GM18907 (cell line): ENCODE measurements at regions not wholly inside any gene's neighbourhood (a gene's known extent, or its start where the extent isn't known, plus 50 kb on each side); places are given as distances from the start of the nearest gene placed in this dataset.
"Not testable (repeated sequence)": the region's sequence is repeated elsewhere in the genome, so short reads cannot be mapped to it uniquely, and the experiment has no call there.

Experiments used
- ATAC-seq: cut with Tn5 transposase; IDR thresholded peaks from one replicate; pipeline ENCODE4 v1.9.1; 2021; ENCODE audit warnings: mild to moderate bottlenecking, moderate library complexity; ENCODE audit not compliant: unreplicated experiment

DNA sequence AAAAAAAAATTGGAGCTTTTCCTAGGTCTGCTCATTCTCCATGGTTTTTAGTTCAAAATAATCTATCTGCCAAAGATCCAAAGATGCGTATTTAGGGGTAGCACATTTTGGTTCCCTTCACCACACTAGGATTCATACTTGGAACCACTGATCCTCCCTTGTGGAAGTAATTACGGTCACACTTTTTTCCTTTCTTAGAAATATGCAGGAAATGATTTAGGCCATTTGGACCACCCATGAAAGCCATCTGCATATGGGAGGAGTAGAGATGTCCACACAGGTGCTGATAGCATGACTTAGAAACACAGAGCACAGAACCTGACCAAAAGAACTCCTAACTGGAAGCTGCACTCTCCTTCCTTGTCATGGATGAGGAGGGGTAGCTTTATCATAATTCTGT lies 105.9 kb upstream of the RAI14 start:
- no peak for ATAC-seq

DNA sequence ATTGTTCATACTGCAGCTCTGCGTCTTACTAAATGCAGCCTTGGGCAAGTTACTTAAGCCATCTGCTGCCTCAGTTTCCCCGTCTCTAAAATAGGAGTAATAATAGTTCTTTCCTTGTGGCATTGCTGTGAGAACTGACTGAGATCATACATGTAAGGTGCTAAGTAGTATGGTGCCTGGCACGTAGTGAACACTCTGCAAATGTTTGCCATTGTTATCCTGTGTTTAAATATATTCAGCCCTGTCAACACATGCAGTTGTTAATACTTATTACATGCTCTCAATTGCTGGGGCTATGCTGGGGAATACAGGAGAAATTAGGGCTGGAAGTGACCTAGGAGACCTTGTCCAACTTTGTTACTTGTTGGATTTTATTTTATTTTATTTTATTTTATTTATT lies 105.2 kb upstream of the RAI14 start:
- ATAC-seq: no peak

DNA sequence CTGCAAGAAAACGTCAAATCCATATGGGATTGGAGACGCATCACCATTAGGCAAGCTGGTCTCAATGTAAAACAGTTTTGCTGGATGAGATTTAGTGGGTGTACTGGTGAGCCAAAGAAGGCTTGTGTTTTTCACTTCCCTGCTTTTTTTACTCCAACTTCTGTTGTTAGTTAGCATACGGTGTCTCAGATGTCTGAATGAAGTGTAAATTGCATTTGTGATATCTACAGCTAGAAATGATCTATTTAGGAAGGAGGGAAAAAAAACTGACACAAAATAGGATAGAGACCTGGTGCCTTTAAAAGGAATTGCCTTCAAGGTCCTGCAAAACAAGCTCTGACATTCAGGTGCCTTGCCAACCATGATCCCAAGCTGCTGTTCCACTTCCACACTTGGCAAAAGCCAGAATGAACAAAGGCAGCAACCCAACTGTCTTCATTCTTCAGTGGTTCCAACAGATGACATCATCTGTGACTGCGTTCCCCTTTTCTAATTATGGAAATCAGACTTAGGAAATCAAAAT lies 104.2 kb upstream of the RAI14 start:
- ATAC-seq: no peak

DNA sequence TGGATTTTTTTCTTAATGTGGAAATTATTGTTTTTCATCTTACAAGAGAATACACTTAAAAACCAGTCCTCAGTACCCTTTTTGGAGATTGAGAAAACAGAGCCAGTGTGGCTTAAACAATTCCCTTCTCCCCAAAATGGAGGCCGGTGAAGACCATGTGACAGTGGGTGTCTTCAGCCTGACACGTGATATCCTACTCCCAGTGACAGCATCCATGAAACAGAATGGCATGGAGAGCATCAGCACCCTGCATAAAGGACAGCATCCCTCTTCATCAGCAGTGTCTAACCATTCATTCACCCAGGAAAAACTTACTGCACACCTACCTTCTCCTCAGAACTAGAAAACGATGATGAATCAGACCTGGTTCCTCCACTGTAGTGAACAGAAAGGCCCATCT lies 103.4 kb upstream of the RAI14 start:
- no peak for ATAC-seq

DNA sequence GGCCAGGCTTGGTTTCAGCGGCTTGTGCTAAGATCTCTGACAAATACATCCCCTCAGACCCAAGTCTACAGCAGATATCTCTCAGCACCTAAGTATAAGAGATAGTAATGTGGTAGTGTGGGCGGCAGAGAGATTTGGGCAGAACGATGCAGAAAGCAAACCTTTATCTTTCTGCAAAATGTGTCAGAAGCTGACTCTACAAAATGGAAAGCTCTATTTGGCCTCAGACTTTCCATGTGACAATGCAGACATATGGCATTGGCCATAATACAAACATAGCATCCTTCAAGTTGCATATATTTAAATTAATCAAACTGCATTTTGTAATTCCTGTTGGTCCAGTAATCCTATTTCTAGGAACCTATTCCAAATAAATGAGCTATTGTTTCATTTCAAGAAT lies 102.5 kb upstream of the RAI14 start:
- no peak for ATAC-seq

DNA sequence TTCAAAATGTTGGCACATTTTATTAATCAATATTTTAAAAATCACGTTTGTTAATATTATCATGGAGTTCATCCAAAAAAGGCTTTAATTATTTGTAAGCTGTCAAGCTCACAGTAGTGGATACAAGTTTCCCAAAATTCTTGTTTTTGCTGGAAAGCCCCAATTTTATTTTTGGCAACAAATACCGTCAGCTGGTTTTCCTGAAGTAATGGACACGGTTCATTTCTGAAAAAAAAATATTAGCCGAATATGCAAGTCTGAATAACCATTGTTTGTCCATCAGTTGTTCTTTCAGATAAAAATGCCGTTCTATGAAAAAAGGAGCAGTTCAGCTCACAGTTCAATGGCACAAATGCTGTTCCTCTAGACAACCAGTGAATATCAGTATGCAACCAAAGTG lies 101.5 kb upstream of the RAI14 start:
- no peak for ATAC-seq

DNA sequence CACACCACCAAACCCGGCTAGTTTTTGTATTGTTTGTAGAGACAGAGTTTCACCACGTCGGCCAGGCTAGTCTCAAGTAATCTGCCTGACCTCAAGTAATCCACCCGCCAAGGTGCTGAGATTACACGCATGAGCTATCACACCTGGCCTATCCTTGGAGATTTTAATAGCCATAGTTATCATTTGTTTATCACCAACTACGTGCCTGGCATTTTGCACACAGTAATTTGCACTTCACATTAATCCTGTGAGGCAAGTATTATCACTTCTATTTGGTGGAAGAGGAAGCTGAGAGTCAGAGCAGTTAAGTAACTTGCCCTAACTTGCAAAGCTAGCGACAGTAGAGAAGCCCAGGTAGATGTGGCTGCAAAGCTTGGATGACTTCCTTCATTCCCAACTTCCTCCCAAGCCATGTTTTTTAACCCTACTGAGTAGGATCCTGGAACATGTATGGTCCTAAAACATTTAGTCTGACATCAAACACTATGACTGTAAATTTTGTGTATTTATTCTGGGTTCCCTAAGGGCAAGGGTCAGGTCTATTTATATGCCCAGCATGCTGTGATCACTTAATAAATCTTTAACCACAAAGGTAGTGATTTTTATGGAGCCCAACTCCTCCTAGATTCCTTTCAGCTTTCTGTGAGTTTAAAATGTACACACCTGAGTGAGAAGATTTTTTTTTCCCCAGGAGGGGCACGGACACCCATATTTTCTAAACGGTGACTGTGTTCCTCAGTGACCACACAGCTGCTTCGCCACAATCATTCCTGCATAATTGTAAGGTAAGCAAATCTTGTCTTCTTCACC lies 100.2 kb upstream of the RAI14 start:
- ATAC-seq: no peak

DNA sequence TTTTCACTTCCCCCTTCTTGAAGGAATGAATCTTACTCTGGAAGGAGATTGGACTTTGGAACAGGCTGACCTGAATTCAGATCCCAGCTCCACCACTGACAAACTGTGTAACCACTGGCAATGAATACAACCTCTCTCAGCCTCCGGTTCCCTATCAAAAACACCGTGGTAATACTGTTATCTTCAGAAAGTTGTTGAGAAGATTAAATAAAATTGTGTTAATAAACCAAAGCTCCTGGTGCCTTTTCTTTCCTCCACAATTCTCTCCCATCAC lies 99.7 kb upstream of the RAI14 start:
- ATAC-seq: no peak

DNA sequence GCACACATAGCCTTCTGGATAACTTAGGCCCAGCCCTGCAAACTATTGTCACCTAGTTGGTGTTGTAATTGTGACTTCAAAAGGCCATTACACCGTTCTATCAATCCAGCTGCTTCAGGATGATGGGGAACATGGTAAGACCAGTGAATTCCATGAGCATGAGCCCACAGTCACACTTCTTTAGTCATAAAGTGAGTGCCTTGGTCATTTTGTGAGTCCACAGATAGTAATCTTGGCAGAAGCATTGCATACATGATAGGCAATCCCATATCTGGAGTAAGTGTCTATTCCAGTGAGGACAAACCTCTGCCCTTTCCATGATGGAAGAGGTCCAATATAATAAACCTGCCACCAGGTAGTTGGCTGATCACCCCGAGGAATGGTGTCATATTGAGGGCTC lies 94.5 kb upstream of the RAI14 start:
- ATAC-seq: not testable (repeated sequence)

DNA sequence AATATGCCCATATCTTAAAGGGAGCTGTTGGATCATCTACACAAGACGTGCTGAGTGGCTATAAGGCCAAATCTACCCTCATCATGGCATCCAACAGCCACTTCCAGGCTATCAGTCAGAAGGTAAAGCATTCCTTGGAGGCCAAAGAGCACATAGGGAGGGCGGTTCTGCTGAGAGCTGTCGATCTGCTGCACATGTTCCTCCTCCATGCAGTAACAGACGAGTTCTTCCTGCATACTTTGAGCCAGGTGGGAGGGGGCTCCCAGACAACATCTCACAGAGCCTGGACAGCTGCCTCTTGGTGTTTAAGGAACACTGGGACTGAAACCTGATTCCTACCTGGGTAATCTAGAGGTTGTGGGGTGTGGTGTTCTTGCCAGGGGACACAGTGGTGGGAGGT lies 93.3 kb upstream of the RAI14 start:
- ATAC-seq: no peak

DNA sequence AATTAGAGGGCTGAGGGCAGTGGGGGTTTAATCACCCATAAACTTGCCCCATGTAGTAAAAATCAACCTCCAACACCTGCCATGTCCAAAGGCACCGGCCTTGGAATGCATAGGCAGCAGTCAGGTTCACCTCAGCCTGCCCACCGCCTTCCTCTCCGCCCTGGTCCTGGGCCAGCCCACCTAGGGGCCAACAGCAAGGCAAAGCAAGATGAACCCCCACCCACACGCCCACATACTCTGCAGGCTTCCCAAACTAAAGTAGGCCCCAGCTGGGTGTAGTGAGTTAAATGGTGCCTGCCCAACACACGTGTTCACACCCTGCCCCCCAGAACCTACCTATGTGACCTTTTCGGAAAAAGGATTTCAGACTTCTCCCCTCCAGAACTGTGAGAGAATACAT lies 92.9 kb upstream of the RAI14 start:
- ATAC-seq: no peak

DNA sequence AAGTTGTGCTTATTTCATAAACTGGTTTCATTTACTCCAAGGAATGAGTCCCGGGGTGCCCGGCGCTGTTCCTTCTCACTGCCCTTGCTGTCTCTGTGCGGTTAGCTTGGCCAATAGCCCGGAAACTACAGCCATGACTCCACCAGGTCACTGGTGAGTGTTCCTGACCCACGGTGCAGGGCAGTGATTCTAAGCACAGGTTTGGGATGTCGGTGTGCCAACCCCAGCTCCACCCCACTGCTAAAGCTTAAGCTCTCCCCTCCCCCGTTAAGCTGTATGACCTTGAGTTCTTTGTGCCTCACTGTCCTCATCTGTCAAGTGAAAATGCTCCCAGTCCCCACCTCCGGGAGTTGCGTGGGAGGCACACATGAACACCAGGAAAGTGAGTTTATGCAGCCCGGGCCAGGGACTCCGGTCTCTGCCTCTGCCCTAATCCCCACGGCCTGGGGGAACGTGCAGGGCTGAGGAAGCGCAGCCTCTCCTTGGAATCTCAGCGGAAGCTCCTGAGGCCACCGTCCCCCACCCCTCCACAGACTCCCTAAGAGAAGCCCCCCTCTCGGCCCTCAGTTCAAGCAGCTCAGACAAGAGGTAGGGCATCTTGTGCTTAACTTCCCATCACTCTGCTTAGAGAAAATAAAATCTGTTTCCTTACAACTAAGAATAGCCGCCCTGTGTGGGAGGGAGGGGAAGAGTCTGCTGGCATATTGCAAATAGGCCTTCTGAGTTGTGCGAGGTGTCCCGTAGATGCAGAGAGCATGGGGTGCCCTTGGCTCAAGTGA lies 92.0 kb upstream of the RAI14 start:
- ATAC-seq: no peak

DNA sequence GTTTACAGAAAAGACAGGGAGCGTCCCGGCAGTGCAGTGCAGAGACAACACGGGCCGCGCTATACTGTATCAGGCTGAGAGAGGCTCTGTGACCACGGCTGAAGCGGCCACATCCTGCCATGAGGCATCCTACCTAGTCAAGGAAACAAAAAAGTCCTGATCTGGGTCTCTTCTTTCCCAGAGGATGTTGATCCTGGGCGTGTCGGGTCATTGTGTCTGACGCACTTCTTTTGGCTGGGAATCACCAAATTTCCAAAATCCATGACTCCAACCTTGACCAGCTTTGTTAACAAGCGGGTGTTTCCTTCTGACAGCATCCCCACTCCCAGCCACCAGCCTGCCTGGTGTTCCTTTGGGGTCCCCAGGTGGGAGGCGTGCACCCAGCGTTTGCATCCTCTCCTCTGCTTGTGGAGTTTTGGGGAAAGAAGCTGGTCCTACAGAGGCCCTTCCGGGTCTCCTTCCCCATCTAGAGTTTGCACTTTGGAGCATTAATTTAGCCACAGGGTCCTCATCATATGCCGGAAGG lies 91.4 kb upstream of the RAI14 start:
- no peak for ATAC-seq

DNA sequence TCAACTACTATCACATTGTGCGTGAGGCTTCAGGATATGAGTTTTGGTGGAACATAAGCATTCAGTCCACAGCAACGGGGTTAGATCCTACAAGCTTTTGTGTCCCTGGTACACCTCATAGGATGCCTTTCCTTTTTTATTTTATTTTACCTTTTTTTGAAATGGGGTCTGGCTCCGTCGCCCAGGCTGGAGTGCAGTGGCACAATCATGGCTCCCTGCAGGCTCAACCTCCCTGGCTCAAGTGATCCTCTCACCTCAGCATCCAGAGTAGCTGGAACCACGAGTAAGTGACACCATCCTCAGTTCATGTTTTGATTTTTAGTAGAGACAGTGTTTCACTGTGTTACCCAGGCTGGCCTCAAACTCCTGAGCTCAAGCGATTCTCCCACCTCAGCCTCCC lies 86.0 kb upstream of the RAI14 start:
- ATAC-seq: no peak

DNA sequence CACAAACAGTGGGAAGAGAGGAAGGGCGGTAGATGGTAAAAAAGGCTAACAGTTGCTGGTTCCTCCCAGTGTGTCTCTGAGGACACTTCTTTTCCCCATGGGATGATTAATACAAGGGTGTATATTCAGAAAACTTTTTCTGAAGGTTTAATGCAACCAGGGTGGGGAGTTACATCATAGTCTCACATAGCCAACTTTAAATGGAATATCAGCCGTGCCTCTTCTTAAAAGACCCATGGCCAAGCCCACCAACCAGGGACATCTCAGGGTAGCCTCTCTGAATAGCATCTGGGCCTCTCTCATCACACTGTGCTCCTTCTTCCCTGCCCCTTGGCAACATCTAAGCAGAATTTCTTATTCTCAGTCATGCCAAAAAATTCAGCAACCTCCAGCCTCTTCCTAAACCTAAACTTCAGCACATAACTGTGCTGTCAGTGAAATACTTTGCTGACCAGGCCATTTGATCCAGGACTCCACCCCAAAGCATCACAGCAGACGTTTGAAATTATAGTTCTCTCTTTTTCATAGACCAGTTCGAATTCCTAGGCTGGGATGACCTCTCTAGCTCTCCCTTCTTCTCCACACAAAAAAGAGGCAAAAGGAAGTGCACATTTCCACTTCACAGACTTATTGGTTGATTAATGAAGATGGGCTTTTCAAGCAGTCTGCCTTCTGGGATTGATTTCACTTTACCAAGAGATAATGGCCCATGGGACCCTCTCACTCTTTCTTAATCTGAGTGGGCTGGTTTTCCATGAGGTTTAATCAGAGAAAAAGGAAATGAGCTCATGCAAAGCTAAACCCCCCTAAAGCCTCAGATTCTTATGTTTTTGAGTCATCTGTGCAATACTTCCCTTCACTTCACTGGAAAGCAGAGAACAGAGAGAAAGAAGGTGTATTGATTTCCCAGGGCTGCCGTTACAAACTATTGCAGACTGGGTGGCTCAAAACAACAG lies 85.1 kb upstream of the RAI14 start:
- no peak for ATAC-seq

DNA sequence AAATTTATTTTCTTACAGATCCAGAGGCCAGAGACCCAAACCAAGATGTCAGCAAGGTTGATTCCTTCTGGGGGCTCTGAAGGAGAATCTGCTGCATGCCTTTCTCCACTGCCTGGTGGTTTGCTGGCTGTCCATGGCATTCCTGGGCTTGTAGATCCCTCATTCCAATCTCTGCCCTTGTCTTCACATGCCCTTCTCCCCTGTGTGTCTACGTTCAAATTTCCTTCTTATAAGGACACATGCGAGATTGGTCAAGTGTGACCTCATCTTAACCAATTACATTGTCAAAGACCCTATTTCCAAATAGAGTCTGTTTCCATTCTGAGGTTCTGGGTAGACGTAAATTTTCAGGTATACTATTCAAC lies 84.5 kb upstream of the RAI14 start:
- ATAC-seq: no peak

DNA sequence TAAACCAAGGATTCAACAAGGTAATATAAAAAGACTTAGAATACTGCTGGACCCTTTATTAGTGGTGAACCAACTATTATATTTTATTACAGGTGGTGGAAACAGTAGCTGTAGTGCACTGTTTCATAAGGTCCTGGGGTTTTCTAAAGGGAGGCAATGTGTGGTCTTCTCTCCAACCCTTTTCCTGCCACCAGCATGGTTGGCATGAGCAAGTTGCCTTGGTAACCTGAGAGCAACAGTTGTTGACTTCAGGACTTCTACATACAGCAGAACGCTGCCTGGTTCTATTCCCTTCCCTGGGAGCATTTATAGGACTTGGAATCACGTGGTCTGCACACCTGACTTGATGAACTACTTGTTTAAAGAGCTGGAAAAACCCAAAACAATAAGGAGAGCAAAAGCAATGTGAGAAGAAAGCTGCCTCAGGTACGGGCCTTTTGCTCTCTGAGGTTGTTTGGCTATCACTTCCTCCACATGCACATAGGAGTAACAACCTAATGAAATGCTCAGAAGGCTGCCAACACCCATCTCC lies 81.1 kb upstream of the RAI14 start:
- no peak for ATAC-seq

DNA sequence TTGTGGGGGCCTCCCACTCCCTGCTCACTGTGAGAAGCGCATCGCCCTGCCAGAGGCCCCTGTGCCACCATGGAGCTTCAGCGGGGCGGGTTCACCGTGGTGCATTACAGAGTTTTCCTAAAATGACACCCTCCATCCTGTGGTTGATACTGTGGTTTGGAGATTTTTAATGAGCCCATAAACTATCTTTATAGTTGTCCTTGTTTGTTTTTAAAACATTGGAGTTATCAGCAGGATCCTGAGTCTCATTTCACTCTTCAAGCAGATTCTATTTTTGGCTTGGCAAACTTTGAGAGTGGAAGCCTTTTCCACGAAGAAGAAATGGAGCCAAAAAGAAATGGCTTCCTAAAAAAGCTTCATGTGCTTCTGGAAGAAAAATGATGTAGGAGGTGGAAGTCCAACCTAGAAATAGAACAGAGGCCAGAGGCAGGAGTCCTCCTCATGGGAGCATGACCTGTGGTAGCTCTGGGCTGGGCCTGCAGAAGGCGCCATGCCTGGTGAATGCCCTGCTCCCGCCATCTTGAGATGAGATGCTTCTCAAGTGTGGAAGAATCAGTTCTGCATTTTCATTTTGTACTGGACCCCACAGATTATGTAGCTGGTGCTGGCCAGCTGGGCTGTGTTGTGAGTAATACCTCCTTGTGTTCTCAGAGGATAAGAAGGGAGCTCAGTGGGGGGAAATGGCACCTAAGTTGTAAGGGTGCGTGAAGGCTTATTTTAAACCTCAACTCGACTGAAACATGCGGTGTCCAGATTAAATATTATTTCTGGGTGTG lies 79.0 kb upstream of the RAI14 start:
- no peak for ATAC-seq

DNA sequence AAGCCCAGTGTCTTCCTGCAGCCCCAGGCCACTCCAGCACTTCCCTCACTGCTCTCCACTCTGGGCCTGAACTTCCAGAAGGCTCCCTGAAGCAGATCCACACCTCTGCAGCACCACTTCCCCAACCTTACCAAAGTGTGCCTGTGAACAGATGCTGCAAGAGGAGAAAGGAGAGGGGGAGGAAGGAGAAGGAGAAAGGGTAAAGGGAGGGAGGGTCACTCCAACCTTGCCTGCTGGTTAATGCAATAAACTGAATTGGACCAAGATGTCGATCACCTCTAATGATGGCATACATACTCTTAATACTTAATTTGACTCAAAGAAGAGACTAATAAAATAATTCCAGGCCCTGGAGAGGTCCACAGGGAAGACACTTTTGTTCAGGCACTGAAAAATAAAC lies 77.2 kb upstream of the RAI14 start:
- ATAC-seq: no peak

DNA sequence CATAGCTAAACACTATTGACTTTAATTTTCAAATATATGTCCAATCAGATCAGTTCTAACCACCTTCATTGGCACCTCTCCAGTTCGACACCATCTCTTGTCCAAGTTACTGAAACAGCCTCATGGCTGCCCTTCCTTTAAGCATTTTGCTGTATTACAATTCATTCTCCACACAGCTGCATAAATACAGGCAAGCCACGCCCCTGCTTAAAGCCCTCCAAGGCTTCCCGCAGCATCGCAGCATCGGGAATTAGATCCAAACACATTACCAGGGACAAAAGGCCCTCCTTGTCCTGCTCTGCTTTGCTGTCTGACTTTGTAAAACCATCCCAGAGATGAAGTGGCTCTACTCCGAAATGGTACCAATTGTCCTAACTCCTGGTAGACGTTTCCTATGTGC lies 75.1 kb upstream of the RAI14 start:
- ATAC-seq: no peak
